H9 (cell line): ENCODE measurements at regions not wholly inside any gene's neighbourhood (a gene's known extent, or its start where the extent isn't known, plus 50 kb on each side); places are given as distances from the start of the nearest gene placed in this dataset.

Experiments used
- DNase-seq: peaks from one replicate; pipeline ENCODE4 v3.0.0-alpha.2; 2017
- H2AFZ ChIP-seq: one replicate; pipeline ENCODE4 v1.6.1; 2013; ENCODE audit warnings: mild to moderate bottlenecking, low read length, control low read depth, moderate library complexity
- H2AK5ac ChIP-seq: 2 replicates; pipeline ENCODE4 v1.6.1; 2013; ENCODE audit warnings: low read length, control low read depth, mixed read lengths; ENCODE audit not compliant: insufficient read length
- H2BK120ac ChIP-seq: one replicate; pipeline ENCODE4 v1.6.1; 2013; ENCODE audit warnings: low read depth, mild to moderate bottlenecking, low read length, control low read depth, inconsistent platforms; ENCODE audit not compliant: poor library complexity, severe bottlenecking
- H2BK12ac ChIP-seq: 2 replicates; pipeline ENCODE4 v1.6.1; 2013; ENCODE audit warnings: low read length, control low read depth, mixed read lengths, low read depth; ENCODE audit not compliant: insufficient read length
- H2BK15ac ChIP-seq: 2 replicates; pipeline ENCODE4 v1.6.1; 2013; ENCODE audit warnings: low read depth, low read length, control low read depth
- H2BK20ac ChIP-seq: one replicate; pipeline ENCODE4 v1.6.1; 2013; ENCODE audit warnings: low read depth, mild to moderate bottlenecking, low read length, control low read depth, inconsistent platforms; ENCODE audit not compliant: poor library complexity, severe bottlenecking
- H2BK5ac ChIP-seq: 2 replicates; pipeline ENCODE4 v1.6.1; 2013; ENCODE audit warnings: low read length, control low read depth, mixed read lengths; ENCODE audit not compliant: insufficient read length
- H3K14ac ChIP-seq: 2 replicates; pipeline ENCODE4 v1.6.1; 2013; ENCODE audit warnings: low read length, control low read depth; ENCODE audit not compliant: insufficient read depth
- H3K18ac ChIP-seq: 2 replicates; pipeline ENCODE4 v1.6.1; 2013; ENCODE audit warnings: low read depth, mild to moderate bottlenecking, mixed read lengths, low read length, control low read depth; ENCODE audit not compliant: insufficient read length
- H3K23ac ChIP-seq: 2 replicates; pipeline ENCODE4 v1.6.1; 2013; ENCODE audit warnings: low read length, control low read depth, mixed read lengths, low read depth; ENCODE audit not compliant: insufficient read length
- H3K23me2 ChIP-seq: 2 replicates; pipeline ENCODE4 v1.6.1; 2013; ENCODE audit warnings: low read depth, mild to moderate bottlenecking, mixed read lengths, low read length, control low read depth; ENCODE audit not compliant: insufficient read length, poor library complexity, severe bottlenecking
- H3K27ac ChIP-seq: 2 replicates; pipeline ENCODE4 v1.5.1; 2013; ENCODE audit warnings: low read length, control low read depth, mixed read lengths, low read depth; ENCODE audit not compliant: insufficient read length
- H3K27me3 ChIP-seq: 2 replicates; pipeline ENCODE4 v1.6.1; 2013; ENCODE audit warnings: low read length, control low read depth, inconsistent platforms; ENCODE audit not compliant: insufficient read depth
- H3K4ac ChIP-seq: 2 replicates; pipeline ENCODE4 v1.6.1; 2013; ENCODE audit warnings: low read depth, mild to moderate bottlenecking, control low read depth, inconsistent platforms, low read length, moderate library complexity
- H3K4me1 ChIP-seq: 2 replicates; pipeline ENCODE4 v1.6.1; 2013; ENCODE audit warnings: low read length, control low read depth, inconsistent platforms; ENCODE audit not compliant: insufficient read depth
- H3K4me2 ChIP-seq: 2 replicates; pipeline ENCODE4 v1.6.1; 2013; ENCODE audit warnings: low read length, control low read depth, mixed read lengths; ENCODE audit not compliant: insufficient read length, insufficient read depth
- H3K56ac ChIP-seq: 2 replicates; pipeline ENCODE4 v1.6.1; 2013; ENCODE audit warnings: low read depth, mild to moderate bottlenecking, mixed read lengths, low read length, control low read depth; ENCODE audit not compliant: insufficient read length
- H3K79me1 ChIP-seq: 2 replicates; pipeline ENCODE4 v1.6.1; 2013; ENCODE audit warnings: low read depth, mild to moderate bottlenecking, moderate library complexity, low read length, control low read depth, inconsistent platforms; ENCODE audit not compliant: insufficient read depth, poor library complexity, severe bottlenecking
- H3K79me2 ChIP-seq: 2 replicates; pipeline ENCODE4 v1.6.1; 2013; ENCODE audit warnings: low read length, control low read depth, inconsistent platforms; ENCODE audit not compliant: insufficient read depth
- H3K9ac ChIP-seq: 2 replicates; pipeline ENCODE4 v1.6.1; 2013; ENCODE audit warnings: low read length, control low read depth, mixed read lengths; ENCODE audit not compliant: insufficient read length; ENCODE audit errors: extremely low read depth
- H3K9me3 ChIP-seq: one replicate; pipeline ENCODE4 v1.6.1; 2013; ENCODE audit warnings: low read depth, low read length, inconsistent platforms; ENCODE audit not compliant: control insufficient read depth
- H3T11ph ChIP-seq: one replicate; pipeline ENCODE4 v1.6.1; 2013; ENCODE audit warnings: mild to moderate bottlenecking, low read length, control low read depth, inconsistent platforms
- H4K20me1 ChIP-seq: one replicate; pipeline ENCODE4 v1.6.1; 2013; ENCODE audit not compliant: control insufficient read depth, insufficient read length, insufficient read depth
- H4K5ac ChIP-seq: 2 replicates; pipeline ENCODE4 v1.6.1; 2013; ENCODE audit warnings: low read depth, mild to moderate bottlenecking, mixed read lengths, low read length, control low read depth; ENCODE audit not compliant: insufficient read length
- H4K8ac ChIP-seq: replicated peaks from 2 replicates; pipeline ENCODE4 v1.6.1; 2013; ENCODE audit warnings: low read length, control low read depth, mixed read lengths, low read depth; ENCODE audit not compliant: insufficient read length
- H4K91ac ChIP-seq: 2 replicates; pipeline ENCODE4 v1.6.1; 2013; ENCODE audit warnings: low read depth, mild to moderate bottlenecking, moderate library complexity, mixed read lengths, low read length, control low read depth; ENCODE audit not compliant: insufficient read length
- H3K27ac Mint-ChIP-seq, 3 experiments: 2 replicates in 2 of 3; 3 replicates in 1 of 3; pipeline ENCODE4 v1.8.0; 2020 to 2021; ENCODE audit warnings: mixed read lengths in 3 of 3, mild to moderate bottlenecking in 1 of 3, moderate library complexity in 1 of 3
- H3K27me3 Mint-ChIP-seq: 2 replicates; pipeline ENCODE4 v1.8.0; 2021; ENCODE audit warnings: low read depth, mild to moderate bottlenecking, moderate library complexity, mixed read lengths
- H3K36me3 Mint-ChIP-seq, 3 experiments: 2 replicates in 2 of 3; 3 replicates in 1 of 3; pipeline ENCODE4 v1.8.0; 2020 to 2021; ENCODE audit warnings: low read depth in 3 of 3, mixed read lengths in 3 of 3; ENCODE audit not compliant: insufficient read depth in 1 of 3
- H3K4me1 Mint-ChIP-seq, 2 experiments: 2 replicates each; pipeline ENCODE4 v1.8.0; 2020; ENCODE audit warnings: mixed read lengths in 2 of 2
- H3K4me3 Mint-ChIP-seq, 2 experiments: 2 replicates in 1 of 2; 3 replicates in 1 of 2; pipeline ENCODE4 v1.8.0; 2020 to 2021; ENCODE audit warnings: mild to moderate bottlenecking in 2 of 2, mixed read lengths in 2 of 2, moderate library complexity in 1 of 2
- H3K9me3 Mint-ChIP-seq, 2 experiments: 2 replicates in 1 of 2; 3 replicates in 1 of 2; pipeline ENCODE4 v1.8.0; 2020; ENCODE audit warnings: mild to moderate bottlenecking in 2 of 2, mixed read lengths in 2 of 2, moderate library complexity in 1 of 2
- WGBS: extraction: QIAGEN DNeasy Blood & Tissue Kit; methylation state at CpG from one replicate; pipeline ENCODE4 v1.1.7; 2013; ENCODE audit warnings: missing lambda C conversion rate, low lambda C conversion rate, mixed read lengths; ENCODE audit not compliant: insufficient read length; ENCODE audit errors: extremely low coverage; 5-methylcytosine and 5-hydroxymethylcytosine counted together
- TF ChIP-seq, protein P1 (sequence below): fragments of 200-600 bp; sonication (generic); conservative IDR thresholded peaks from 3 replicates; pipeline ENCODE4 v1.8.0; 2021; ENCODE audit warnings: antibody characterized with exemption, mild to moderate bottlenecking

DNA sequence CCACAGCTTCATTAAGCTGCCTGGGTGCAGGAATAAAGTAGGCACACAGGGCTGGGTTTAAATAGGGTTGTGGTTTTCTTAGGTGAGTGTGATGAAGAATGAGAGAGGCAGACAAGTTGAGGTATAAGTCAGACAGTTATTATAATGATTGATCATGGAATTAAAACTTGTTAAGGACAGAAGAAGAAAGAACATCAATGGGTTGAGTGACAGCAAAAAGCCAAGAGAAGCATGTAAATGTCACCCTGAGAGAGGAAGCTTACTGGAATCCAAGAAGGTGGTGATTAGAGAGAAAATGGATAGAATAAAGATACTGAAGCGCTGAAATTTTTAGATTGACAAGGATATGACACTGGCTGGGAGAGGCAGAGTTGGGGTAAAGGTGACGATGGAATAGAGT, 325.2 kb upstream of the SLITRK1 start:
- H3K18ac ChIP-seq, result no peak overlapping the region
- H3K4me3 Mint-ChIP-seq, result no peak overlapping the region

More for the DNA sequence above, 325.2 kb upstream of the SLITRK1 start:
- H3K4me1 ChIP-seq, result no peaks in the 10 kb centered on the region; the same call in 1 of the 2 replicates
- H4K8ac ChIP-seq, result no peak overlapping the region
- H4K5ac ChIP-seq, result no peak overlapping the region
- Mint-ChIP-seq H3K27me3 (no peaks in the 10 kb centered on the region), H3K36me3 (no peaks in the 10 kb centered on the region; a peak in 1 of 7 replicates), H3K4me1 (no peaks in the 10 kb centered on the region), H3K9me3 (no peaks in the 10 kb centered on the region), H3K27ac (no peak overlapping the region)
- no peak overlapping the region for H3K56ac ChIP-seq
- no peak overlapping the region for H4K91ac ChIP-seq
- H3T11ph ChIP-seq, result no peak overlapping the region
- no peak overlapping the region for H3K4me2 ChIP-seq
- no peak overlapping the region for H3K9ac ChIP-seq
- H3K23me2 ChIP-seq, result no peaks in the 10 kb centered on the region
- no peak overlapping the region for H2BK20ac ChIP-seq
- no peak overlapping the region for H3K4ac ChIP-seq
- no peaks in the 10 kb centered on the region for H3K27me3 ChIP-seq
- H2BK120ac ChIP-seq, result no peak overlapping the region
- H3K9me3 ChIP-seq, result no peaks in the 10 kb centered on the region
- H2AK5ac ChIP-seq, result no peak overlapping the region
- no peak overlapping the region for H2BK12ac ChIP-seq
- DNase-seq, result no peak
- TF ChIP-seq, protein P1, sequence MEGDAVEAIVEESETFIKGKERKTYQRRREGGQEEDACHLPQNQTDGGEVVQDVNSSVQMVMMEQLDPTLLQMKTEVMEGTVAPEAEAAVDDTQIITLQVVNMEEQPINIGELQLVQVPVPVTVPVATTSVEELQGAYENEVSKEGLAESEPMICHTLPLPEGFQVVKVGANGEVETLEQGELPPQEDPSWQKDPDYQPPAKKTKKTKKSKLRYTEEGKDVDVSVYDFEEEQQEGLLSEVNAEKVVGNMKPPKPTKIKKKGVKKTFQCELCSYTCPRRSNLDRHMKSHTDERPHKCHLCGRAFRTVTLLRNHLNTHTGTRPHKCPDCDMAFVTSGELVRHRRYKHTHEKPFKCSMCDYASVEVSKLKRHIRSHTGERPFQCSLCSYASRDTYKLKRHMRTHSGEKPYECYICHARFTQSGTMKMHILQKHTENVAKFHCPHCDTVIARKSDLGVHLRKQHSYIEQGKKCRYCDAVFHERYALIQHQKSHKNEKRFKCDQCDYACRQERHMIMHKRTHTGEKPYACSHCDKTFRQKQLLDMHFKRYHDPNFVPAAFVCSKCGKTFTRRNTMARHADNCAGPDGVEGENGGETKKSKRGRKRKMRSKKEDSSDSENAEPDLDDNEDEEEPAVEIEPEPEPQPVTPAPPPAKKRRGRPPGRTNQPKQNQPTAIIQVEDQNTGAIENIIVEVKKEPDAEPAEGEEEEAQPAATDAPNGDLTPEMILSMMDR, result no peak
- no peak overlapping the region for H3K27ac ChIP-seq
- no CpG with 5 or more reads among the region's 2 CpGs for WGBS
- H3K79me1 ChIP-seq, result no peaks in the 10 kb centered on the region
- no peaks in the 10 kb centered on the region for H4K20me1 ChIP-seq
- no peak overlapping the region for H2AFZ ChIP-seq
- no peak overlapping the region for H3K23ac ChIP-seq
- no peaks in the 10 kb centered on the region for H3K79me2 ChIP-seq
- H2BK5ac ChIP-seq, result no peak overlapping the region
- no peak overlapping the region for H2BK15ac ChIP-seq
- H3K14ac ChIP-seq, result no peak overlapping the region
